Right renal pelvis (tissue), 4 donors: ENCODE measurements at regions not wholly inside any gene's neighbourhood (a gene's known extent, or its start where the extent isn't known, plus 50 kb on each side); places are given as distances from the start of the nearest gene placed in this dataset.
A peak's percentile ranks its signal among the peaks of the same experiment; 100 is the strongest.

ENCODE experiments used
- DNase-seq, 4 donors: peaks; one replicate each; pipeline ENCODE4 v3.0.0-alpha.2; 2013; ENCODE audit warnings: low read depth in 4 of 4, low spot score in 3 of 4, missing footprints in 1 of 4

- DNase-seq = no peak
These were observed 95.3 kb upstream of the FAM136A start for GRCh38 chr2:70397186-70397585.

GRCh38 chr2:70396612-70397011 is 94.7 kb upstream of the FAM136A start:
- no peak for DNase-seq

GRCh38 chr2:70393881-70394280 is 92.0 kb upstream of the FAM136A start:
- no peak for DNase-seq

- DNase-seq = no peak
These were observed 90.1 kb upstream of the FAM136A start for GRCh38 chr2:70391988-70392387.

GRCh38 chr2:70391259-70391658 is 89.4 kb upstream of the FAM136A start:
- no peak for DNase-seq

GRCh38 chr2:70388813-70389212 is 86.9 kb upstream of the FAM136A start:
- no peak for DNase-seq

- DNase-seq = no peak
These were observed 86.3 kb upstream of the FAM136A start for GRCh38 chr2:70388128-70388527.

GRCh38 chr2:70385966-70386595 is 84.2 kb upstream of the FAM136A start:
- no peak for DNase-seq

GRCh38 chr2:70385204-70385603 is 83.3 kb upstream of the FAM136A start:
- no peak for DNase-seq

- DNase-seq = no peak
These were observed 80.0 kb upstream of the FAM136A start for GRCh38 chr2:70381821-70382220.

- no peak for DNase-seq
These were observed 79.4 kb upstream of the FAM136A start for GRCh38 chr2:70381235-70381634.

- no peak for DNase-seq
These were observed 78.8 kb upstream of the FAM136A start for GRCh38 chr2:70380621-70381020.

- no peak for DNase-seq
These were observed 72.7 kb upstream of the FAM136A start for GRCh38 chr2:70374616-70375015.

- no peak for DNase-seq
These were observed 69.9 kb upstream of the FAM136A start for GRCh38 chr2:70371753-70372152.

- no peak for DNase-seq
These were observed 67.2 kb upstream of the FAM136A start for GRCh38 chr2:70369082-70369481.

GRCh38 chr2:70368545-70368944 is 66.7 kb upstream of the FAM136A start:
- no peak for DNase-seq

GRCh38 chr2:70367722-70368323 is 66.0 kb upstream of the FAM136A start:
- no peak for DNase-seq

- DNase-seq = no peak
These were observed 60.8 kb upstream of the FAM136A start for GRCh38 chr2:70362661-70363060.

GRCh38 chr2:70360661-70361270 is 58.9 kb upstream of the FAM136A start:
- no peak for DNase-seq

- DNase-seq = peak in 2 of 4 donors; percentile 12
These were observed 55.8 kb upstream of the FAM136A start for GRCh38 chr2:70357684-70358071.

GRCh38 chr2:70356941-70357683 is 55.2 kb upstream of the FAM136A start:
- DNase-seq = no peak
